ENCODE measurements at regions not wholly inside any gene's neighbourhood (a gene's known extent, or its start where the extent isn't known, plus 50 kb on each side); places are given as distances from the start of the nearest gene placed in this dataset.
"Not testable (repeated sequence)": the region's sequence is repeated elsewhere in the genome, so short reads cannot be mapped to it uniquely, and the experiment has no call there.

GRCh38 chr1:198947456-198947855, 308.6 kb downstream of the PTPRC start:
- no peak overlapping the region for H3K27ac Mint-ChIP-seq (ENCODE audit: low read depth)

GRCh38 chr1:198948895-198949659, 310.2 kb downstream of the PTPRC start:
- H3K4me3 Mint-ChIP-seq, result no peak overlapping the region

More at GRCh38 chr1:198947456-198947855, 308.6 kb downstream of the PTPRC start:
- Mint-ChIP-seq H3K4me3 (no peak overlapping the region), H3K36me3 (ENCODE audit: insufficient read depth) (no peaks in the 10 kb centered on the region), H3K4me1 (no peaks in the 10 kb centered on the region), H3K27me3 (no peaks in the 10 kb centered on the region), H3K9me3 (no peaks in the 10 kb centered on the region)
- no peak for DNase-seq (ENCODE audit: low spot score in 2 of 2)
- ATAC-seq (replicated peaks; ENCODE audit: extremely low read depth, poor library complexity, severe bottlenecking), result no peak

GRCh38 chr1:198950036-198950435, 311.2 kb downstream of the PTPRC start:
- H3K27me3 Mint-ChIP-seq, result no peaks in the 10 kb centered on the region
- no peak overlapping the region for H3K4me3 Mint-ChIP-seq
- no peaks in the 10 kb centered on the region for H3K36me3 Mint-ChIP-seq (ENCODE audit: insufficient read depth)
- no peak for DNase-seq (ENCODE audit: low spot score in 2 of 2)
- H3K9me3 Mint-ChIP-seq, result no peaks in the 10 kb centered on the region
- ATAC-seq (replicated peaks; ENCODE audit: extremely low read depth, poor library complexity, severe bottlenecking), result no peak
- H3K4me1 Mint-ChIP-seq, result no peaks in the 10 kb centered on the region
- H3K27ac Mint-ChIP-seq (ENCODE audit: low read depth), result no peak overlapping the region

More at GRCh38 chr1:198948895-198949659, 310.2 kb downstream of the PTPRC start:
- DNase-seq (ENCODE audit: low spot score in 2 of 2) (no peak), ATAC-seq (replicated peaks; ENCODE audit: extremely low read depth, poor library complexity, severe bottlenecking) (no peak)
- no peaks in the 10 kb centered on the region for H3K36me3 Mint-ChIP-seq (ENCODE audit: insufficient read depth)
- H3K4me1 Mint-ChIP-seq, result no peaks in the 10 kb centered on the region
- H3K27me3 Mint-ChIP-seq, result no peaks in the 10 kb centered on the region
- H3K9me3 Mint-ChIP-seq, result no peaks in the 10 kb centered on the region
- no peak overlapping the region for H3K27ac Mint-ChIP-seq (ENCODE audit: low read depth)

- Mint-ChIP-seq H3K27me3 (no peaks in the 10 kb centered on the region), H3K4me3 (no peak overlapping the region), H3K36me3 (ENCODE audit: insufficient read depth) (no peaks in the 10 kb centered on the region), H3K4me1 (peaks cover 7% of the 10 kb centered on the region), H3K27ac (ENCODE audit: low read depth) (no peak overlapping the region), H3K9me3 (no peaks in the 10 kb centered on the region)
- no peak for ATAC-seq (replicated peaks; ENCODE audit: extremely low read depth, poor library complexity, severe bottlenecking)
- no peak for DNase-seq (ENCODE audit: low spot score in 2 of 2)
Observed at GRCh38 chr1:198955085-198955484, 316.2 kb downstream of the PTPRC start.

- Mint-ChIP-seq H3K36me3 (ENCODE audit: insufficient read depth) (no peaks in the 10 kb centered on the region), H3K9me3 (no peaks in the 10 kb centered on the region), H3K27me3 (no peaks in the 10 kb centered on the region), H3K4me1 (peaks cover 7% of the 10 kb centered on the region), H3K27ac (ENCODE audit: low read depth) (no peak overlapping the region), H3K4me3 (no peak overlapping the region)
- no peak for ATAC-seq (replicated peaks; ENCODE audit: extremely low read depth, poor library complexity, severe bottlenecking)
- DNase-seq (ENCODE audit: low spot score in 2 of 2), result no peak
Observed at GRCh38 chr1:198957044-198957443, 318.2 kb downstream of the PTPRC start.

- H3K4me3 Mint-ChIP-seq, result no peak overlapping the region
- ATAC-seq (replicated peaks; ENCODE audit: extremely low read depth, poor library complexity, severe bottlenecking) (no peak), DNase-seq (ENCODE audit: low spot score in 2 of 2) (no peak)
- H3K9me3 Mint-ChIP-seq, result no peaks in the 10 kb centered on the region
- H3K27me3 Mint-ChIP-seq, result no peaks in the 10 kb centered on the region
- H3K36me3 Mint-ChIP-seq (ENCODE audit: insufficient read depth), result no peaks in the 10 kb centered on the region
- H3K4me1 Mint-ChIP-seq, result peaks cover 14% of the 10 kb centered on the region
- H3K27ac Mint-ChIP-seq (ENCODE audit: low read depth), result no peak overlapping the region
Observed at GRCh38 chr1:198959032-198959431, 320.2 kb downstream of the PTPRC start.

GRCh38 chr1:198959676-198960075, 320.8 kb downstream of the PTPRC start:
- Mint-ChIP-seq H3K27me3 (no peaks in the 10 kb centered on the region), H3K4me3 (no peak overlapping the region), H3K36me3 (ENCODE audit: insufficient read depth) (no peaks in the 10 kb centered on the region), H3K4me1 (peaks cover 14% of the 10 kb centered on the region), H3K27ac (ENCODE audit: low read depth) (no peak overlapping the region), H3K9me3 (no peaks in the 10 kb centered on the region)
- no peak for DNase-seq (ENCODE audit: low spot score in 2 of 2)
- no peak for ATAC-seq (replicated peaks; ENCODE audit: extremely low read depth, poor library complexity, severe bottlenecking)

GRCh38 chr1:198963796-198964195, 325.0 kb downstream of the PTPRC start:
- not testable (repeated sequence) for H3K4me3 Mint-ChIP-seq; DNase-seq (ENCODE audit: low spot score in 2 of 2); H3K27me3 Mint-ChIP-seq; H3K9me3 Mint-ChIP-seq; H3K36me3 Mint-ChIP-seq (ENCODE audit: insufficient read depth); ATAC-seq (replicated peaks; ENCODE audit: extremely low read depth, poor library complexity, severe bottlenecking)
- Mint-ChIP-seq H3K4me1 (peaks cover 14% of the 10 kb centered on the region), H3K27ac (ENCODE audit: low read depth) (peak overlapping the region; percentile 7)

- ATAC-seq (replicated peaks; ENCODE audit: extremely low read depth, poor library complexity, severe bottlenecking) (no peak), DNase-seq (ENCODE audit: low spot score in 2 of 2) (no peak)
- H3K4me1 Mint-ChIP-seq, result peaks cover 7% of the 10 kb centered on the region
- no peak overlapping the region for H3K4me3 Mint-ChIP-seq
- no peaks in the 10 kb centered on the region for H3K9me3 Mint-ChIP-seq
- no peaks in the 10 kb centered on the region for H3K36me3 Mint-ChIP-seq (ENCODE audit: insufficient read depth)
- H3K27me3 Mint-ChIP-seq, result no peaks in the 10 kb centered on the region
- no peak overlapping the region for H3K27ac Mint-ChIP-seq (ENCODE audit: low read depth)
Observed at GRCh38 chr1:198966519-198966918, 327.7 kb downstream of the PTPRC start.

GRCh38 chr1:198967566-198967965, 328.7 kb downstream of the PTPRC start:
- H3K27me3 Mint-ChIP-seq, result no peaks in the 10 kb centered on the region
- H3K4me1 Mint-ChIP-seq, result peaks cover 7% of the 10 kb centered on the region
- H3K4me3 Mint-ChIP-seq, result no peak overlapping the region
- no peaks in the 10 kb centered on the region for H3K36me3 Mint-ChIP-seq (ENCODE audit: insufficient read depth)
- H3K9me3 Mint-ChIP-seq, result no peaks in the 10 kb centered on the region
- H3K27ac Mint-ChIP-seq (ENCODE audit: low read depth), result no peak overlapping the region
- no peak for DNase-seq (ENCODE audit: low spot score in 2 of 2)
- ATAC-seq (replicated peaks; ENCODE audit: extremely low read depth, poor library complexity, severe bottlenecking), result no peak

- Mint-ChIP-seq H3K9me3 (no peaks in the 10 kb centered on the region), H3K36me3 (ENCODE audit: insufficient read depth) (no peaks in the 10 kb centered on the region), H3K27me3 (no peaks in the 10 kb centered on the region), H3K4me3 (no peak overlapping the region), H3K4me1 (peaks cover 2% of the 10 kb centered on the region), H3K27ac (ENCODE audit: low read depth) (no peak overlapping the region)
- ATAC-seq (replicated peaks; ENCODE audit: extremely low read depth, poor library complexity, severe bottlenecking) (no peak), DNase-seq (ENCODE audit: low spot score in 2 of 2) (no peak)
Observed at GRCh38 chr1:198968866-198969265, 330.0 kb downstream of the PTPRC start.

- no peaks in the 10 kb centered on the region for H3K27me3 Mint-ChIP-seq
- H3K27ac Mint-ChIP-seq (ENCODE audit: low read depth), result no peak overlapping the region
- no peaks in the 10 kb centered on the region for H3K4me1 Mint-ChIP-seq
- no peaks in the 10 kb centered on the region for H3K36me3 Mint-ChIP-seq (ENCODE audit: insufficient read depth)
- no peaks in the 10 kb centered on the region for H3K9me3 Mint-ChIP-seq
- H3K4me3 Mint-ChIP-seq, result no peak overlapping the region
- DNase-seq (ENCODE audit: low spot score in 2 of 2) (no peak), ATAC-seq (replicated peaks; ENCODE audit: extremely low read depth, poor library complexity, severe bottlenecking) (no peak)
Observed at GRCh38 chr1:198969981-198970380, 331.1 kb downstream of the PTPRC start.

GRCh38 chr1:198970916-198971315, 332.1 kb downstream of the PTPRC start:
- Mint-ChIP-seq H3K4me3 (no peak overlapping the region), H3K27me3 (no peaks in the 10 kb centered on the region), H3K27ac (ENCODE audit: low read depth) (no peak overlapping the region), H3K4me1 (no peaks in the 10 kb centered on the region), H3K36me3 (ENCODE audit: insufficient read depth) (no peaks in the 10 kb centered on the region), H3K9me3 (no peaks in the 10 kb centered on the region)
- DNase-seq (ENCODE audit: low spot score in 2 of 2) (no peak), ATAC-seq (replicated peaks; ENCODE audit: extremely low read depth, poor library complexity, severe bottlenecking) (no peak)
